Heart right ventricle (tissue), 16 donors: ENCODE measurements at regions not wholly inside any gene's neighbourhood (a gene's known extent, or its start where the extent isn't known, plus 50 kb on each side); places are given as distances from the start of the nearest gene placed in this dataset.

ENCODE experiments used
- ATAC-seq, 8 donors: fragments of 200-7000 bp; cut with Tn5 transposase; one replicate each; pipeline ENCODE4 v1.9.1; 2020; ENCODE audit warnings: mild to moderate bottlenecking in 8 of 8, moderate library complexity in 8 of 8, moderate number of reproducible peaks in 1 of 8
- DNase-seq, 2 donors: peaks; one replicate each; pipeline ENCODE4 v3.0.0-alpha.2; 2020
- H3K27ac ChIP-seq, 10 donors: fragments of 200-600 bp; sonication (generic) in 2 of 10; one replicate each; pipeline versions ENCODE4 v1.5.0 to v1.8.0; 2020 to 2022; ENCODE audit warnings: mild to moderate bottlenecking in 3 of 10
- H3K27me3 ChIP-seq, 7 donors: fragments of 200-600 bp; one replicate each; pipeline ENCODE4 v1.8.0; 2021 to 2022; ENCODE audit warnings: mild to moderate bottlenecking in 2 of 7
- H3K36me3 ChIP-seq, 9 donors: fragments of 200-600 bp; sonication (generic) in 1 of 9; one replicate each; pipeline versions ENCODE4 v1.5.0 to v1.8.0; 2020 to 2022; ENCODE audit warnings: mild to moderate bottlenecking in 2 of 9
- H3K4me1 ChIP-seq, 9 donors: fragments of 200-600 bp; sonication (generic) in 1 of 9; one replicate each; pipeline versions ENCODE4 v1.5.0 to v1.8.0; 2020 to 2022; ENCODE audit warnings: mild to moderate bottlenecking in 4 of 9
- H3K4me3 ChIP-seq, 10 donors: fragments of 200-600 bp; sonication (generic) in 2 of 10; one replicate each; pipeline versions ENCODE4 v1.5.0 to v1.8.0; 2020 to 2022; ENCODE audit warnings: mild to moderate bottlenecking in 7 of 10, moderate library complexity in 2 of 10
- H3K9me3 ChIP-seq, 11 donors: fragments of 200-600 bp in 10 of 11; sonication (generic) in 2 of 11; one replicate each; pipeline versions ENCODE4 v1.5.0 to v1.8.0; 2013 to 2022; ENCODE audit warnings: mild to moderate bottlenecking in 2 of 11, control low read depth in 1 of 11, moderate library complexity in 1 of 11
- CTCF ChIP-seq, 9 donors: fragments of 200-600 bp; sonication (generic) in 2 of 9; IDR thresholded peaks; one replicate each; pipeline versions ENCODE4 v1.5.0 to v1.8.0; 2021 to 2022; ENCODE audit warnings: antibody characterized with exemption in 9 of 9, mild to moderate bottlenecking in 5 of 9, moderate library complexity in 1 of 9
- WGBS, 2 donors: extraction: QIAGEN DNeasy Blood & Tissue Kit; methylation state at CpG; one replicate each; pipeline ENCODE4 v1.1.7; 2013; ENCODE audit warnings: inconsistent platforms in 1 of 2; 5-methylcytosine and 5-hydroxymethylcytosine counted together
- intact Hi-C, 10 donors: fragments of 100-400 bp; cut with DNase I; formaldehyde crosslinking; loops; one replicate each; pipeline versions ENCODE4 v1.11.1 to v1.14.2; 2022
- donor health status: Arrhythmogenic right ventricular cardiomyopathy.
- donor health status: ischemic (EF 13 %, LVEDD 7.1; RV severe dilation, severe dysfunction).
- donor health status: healthy with polysubstance abuse.
- donor health status: DM: no; HTN: yes; CAD: no.
- donor health status: DM: no; HTN: no; CAD: no.
- donor health status: ischemic (EF 25% LVEDD 6.9; RV normal size, moderate dysfunction).
- donor health status: ischemic (EF 25% LVEDD 5.7; RV mildly dilated, moderate dysfunction).
- donor health status: healthy.
- donor health status: DM: yes; HTN: yes; CAD: no.
- donor health status: Ischemic cardiomyopathy.
- donor health status: ischemic (EF 35%, LVEDD 5.7; RV mildly dilated, moderate dysfunction).
- donor health status: nonischemic (EF 11% LVEDD 7.7; RV severe dilation, severe dysfunction).
- donor health status: DM: yes; HTN: yes; CAD: no.
- donor health status: PGD.
- donor health status: ischemic (EF 29% LVEDD 5.4; RV normal size, mild dysfunction).
- donor health status: nonischemic (EF 23%, LVEDD 6.1; RV moderate dilation, normal function).

GRCh38 chr3:173342679-173343078 lies 54.9 kb upstream of the NLGN1 start:
- no peak for TF ChIP-seq CTCF (IDR thresholded peaks at IDR 0.05)
- Histone ChIP-seq H3K4me1 (no peaks in the 10 kb centered on the region), H3K36me3 (no peaks in the 10 kb centered on the region), H3K27ac (no peak overlapping the region), H3K4me3 (no peak overlapping the region), H3K27me3 (no peaks in the 10 kb centered on the region), H3K9me3 (no peaks in the 10 kb centered on the region)
- intact Hi-C loops = no loop called here
- no peak for DNase-seq
- 90 to 100% methylated on average over 1 of the region's 1 CpG for WGBS, 2 donors
- no peak for ATAC-seq

- ATAC-seq = no peak
- Histone ChIP-seq H3K4me3 (no peak overlapping the region), H3K27me3 (no peaks in the 10 kb centered on the region), H3K36me3 (no peaks in the 10 kb centered on the region), H3K27ac (no peak overlapping the region), H3K9me3 (no peaks in the 10 kb centered on the region), H3K4me1 (no peaks in the 10 kb centered on the region)
- no peak for TF ChIP-seq CTCF (IDR thresholded peaks at IDR 0.05)
- DNase-seq = no peak
- intact Hi-C loops = no loop called here
- WGBS, 2 donors = 51% methylated on average over 2 of the region's 2 CpGs
These were observed 56.9 kb upstream of the NLGN1 start for GRCh38 chr3:173340626-173341025.

- WGBS, 2 donors = 94 to 98% methylated on average over 5 of the region's 5 CpGs
- no peak for ATAC-seq
- TF ChIP-seq CTCF (IDR thresholded peaks at IDR 0.05) = no peak
- H3K27ac ChIP-seq = no peak overlapping the region
- H3K9me3 ChIP-seq = no peaks in the 10 kb centered on the region
- no peak overlapping the region for H3K4me3 ChIP-seq
- no peaks in the 10 kb centered on the region for H3K27me3 ChIP-seq
- intact Hi-C loops = no loop called here
- DNase-seq = no peak
- no peaks in the 10 kb centered on the region for H3K4me1 ChIP-seq
- H3K36me3 ChIP-seq = no peaks in the 10 kb centered on the region
These were observed 61.3 kb upstream of the NLGN1 start for GRCh38 chr3:173336261-173336660.

GRCh38 chr3:173306110-173306509 lies 91.4 kb upstream of the NLGN1 start:
- H3K4me1 ChIP-seq = no peaks in the 10 kb centered on the region

More at GRCh38 chr3:173306110-173306509, 91.4 kb upstream of the NLGN1 start:
- Histone ChIP-seq H3K27ac (no peak overlapping the region), H3K9me3 (no peaks in the 10 kb centered on the region), H3K27me3 (no peaks in the 10 kb centered on the region), H3K4me3 (no peak overlapping the region), H3K36me3 (no peaks in the 10 kb centered on the region)
- intact Hi-C loops = no loop called here
- TF ChIP-seq CTCF (IDR thresholded peaks at IDR 0.05) = no peak
- no peak for ATAC-seq
- 55 to 61% methylated on average over 3 of the region's 3 CpGs for WGBS, 2 donors
- no peak for DNase-seq
